ENCODE measurements at regions not wholly inside any gene's neighbourhood (a gene's known extent, or its start where the extent isn't known, plus 50 kb on each side); places are given as distances from the start of the nearest gene placed in this dataset.

- DNase-seq, result no peak
- H3K36me3 Mint-ChIP-seq (ENCODE audit: unreplicated experiment), result no peaks in the 10 kb centered on the region
- no peak overlapping the region for H3K4me3 Mint-ChIP-seq (ENCODE audit: unreplicated experiment)
- no peaks in the 10 kb centered on the region for H3K27me3 Mint-ChIP-seq (ENCODE audit: unreplicated experiment)
- TF ChIP-seq, protein P1, sequence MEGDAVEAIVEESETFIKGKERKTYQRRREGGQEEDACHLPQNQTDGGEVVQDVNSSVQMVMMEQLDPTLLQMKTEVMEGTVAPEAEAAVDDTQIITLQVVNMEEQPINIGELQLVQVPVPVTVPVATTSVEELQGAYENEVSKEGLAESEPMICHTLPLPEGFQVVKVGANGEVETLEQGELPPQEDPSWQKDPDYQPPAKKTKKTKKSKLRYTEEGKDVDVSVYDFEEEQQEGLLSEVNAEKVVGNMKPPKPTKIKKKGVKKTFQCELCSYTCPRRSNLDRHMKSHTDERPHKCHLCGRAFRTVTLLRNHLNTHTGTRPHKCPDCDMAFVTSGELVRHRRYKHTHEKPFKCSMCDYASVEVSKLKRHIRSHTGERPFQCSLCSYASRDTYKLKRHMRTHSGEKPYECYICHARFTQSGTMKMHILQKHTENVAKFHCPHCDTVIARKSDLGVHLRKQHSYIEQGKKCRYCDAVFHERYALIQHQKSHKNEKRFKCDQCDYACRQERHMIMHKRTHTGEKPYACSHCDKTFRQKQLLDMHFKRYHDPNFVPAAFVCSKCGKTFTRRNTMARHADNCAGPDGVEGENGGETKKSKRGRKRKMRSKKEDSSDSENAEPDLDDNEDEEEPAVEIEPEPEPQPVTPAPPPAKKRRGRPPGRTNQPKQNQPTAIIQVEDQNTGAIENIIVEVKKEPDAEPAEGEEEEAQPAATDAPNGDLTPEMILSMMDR (IDR thresholded peaks at IDR 0.05; ENCODE audit: partially characterized antibody, unreplicated experiment), result peak; percentile 48
- no peak overlapping the region for H3K27ac Mint-ChIP-seq (ENCODE audit: unreplicated experiment)
- no peaks in the 10 kb centered on the region for H3K4me1 Mint-ChIP-seq (ENCODE audit: low read depth, unreplicated experiment)
- H3K9me3 Mint-ChIP-seq (ENCODE audit: unreplicated experiment), result no peaks in the 10 kb centered on the region
Observed at GRCh38 chr1:117284399-117285215, 73.9 kb upstream of the VTCN1 start.

- Mint-ChIP-seq H3K27me3 (ENCODE audit: unreplicated experiment) (no peaks in the 10 kb centered on the region), H3K4me3 (ENCODE audit: unreplicated experiment) (no peak overlapping the region), H3K27ac (ENCODE audit: unreplicated experiment) (no peak overlapping the region), H3K4me1 (ENCODE audit: low read depth, unreplicated experiment) (no peaks in the 10 kb centered on the region), H3K36me3 (ENCODE audit: unreplicated experiment) (no peaks in the 10 kb centered on the region), H3K9me3 (ENCODE audit: unreplicated experiment) (no peaks in the 10 kb centered on the region)
- DNase-seq, result no peak
- TF ChIP-seq, protein P1 (IDR thresholded peaks at IDR 0.05; ENCODE audit: partially characterized antibody, unreplicated experiment), result no peak
Observed at GRCh38 chr1:117278531-117278930, 67.8 kb upstream of the VTCN1 start.

- Mint-ChIP-seq H3K27ac (ENCODE audit: unreplicated experiment) (no peak overlapping the region), H3K9me3 (ENCODE audit: unreplicated experiment) (no peaks in the 10 kb centered on the region), H3K36me3 (ENCODE audit: unreplicated experiment) (no peaks in the 10 kb centered on the region), H3K27me3 (ENCODE audit: unreplicated experiment) (no peaks in the 10 kb centered on the region), H3K4me3 (ENCODE audit: unreplicated experiment) (no peak overlapping the region), H3K4me1 (ENCODE audit: low read depth, unreplicated experiment) (no peaks in the 10 kb centered on the region)
- no peak for DNase-seq
- TF ChIP-seq, protein P1 (IDR thresholded peaks at IDR 0.05; ENCODE audit: partially characterized antibody, unreplicated experiment), result no peak
Observed at GRCh38 chr1:117275055-117275454, 64.3 kb upstream of the VTCN1 start.

- Mint-ChIP-seq H3K27ac (ENCODE audit: unreplicated experiment) (no peak overlapping the region), H3K36me3 (ENCODE audit: unreplicated experiment) (no peaks in the 10 kb centered on the region), H3K9me3 (ENCODE audit: unreplicated experiment) (no peaks in the 10 kb centered on the region), H3K4me1 (ENCODE audit: low read depth, unreplicated experiment) (no peaks in the 10 kb centered on the region), H3K4me3 (ENCODE audit: unreplicated experiment) (no peak overlapping the region), H3K27me3 (ENCODE audit: unreplicated experiment) (no peaks in the 10 kb centered on the region)
- TF ChIP-seq, protein P1 (IDR thresholded peaks at IDR 0.05; ENCODE audit: partially characterized antibody, unreplicated experiment), result no peak
- no peak for DNase-seq
Observed at GRCh38 chr1:117271959-117272358, 61.2 kb upstream of the VTCN1 start.

DNA sequence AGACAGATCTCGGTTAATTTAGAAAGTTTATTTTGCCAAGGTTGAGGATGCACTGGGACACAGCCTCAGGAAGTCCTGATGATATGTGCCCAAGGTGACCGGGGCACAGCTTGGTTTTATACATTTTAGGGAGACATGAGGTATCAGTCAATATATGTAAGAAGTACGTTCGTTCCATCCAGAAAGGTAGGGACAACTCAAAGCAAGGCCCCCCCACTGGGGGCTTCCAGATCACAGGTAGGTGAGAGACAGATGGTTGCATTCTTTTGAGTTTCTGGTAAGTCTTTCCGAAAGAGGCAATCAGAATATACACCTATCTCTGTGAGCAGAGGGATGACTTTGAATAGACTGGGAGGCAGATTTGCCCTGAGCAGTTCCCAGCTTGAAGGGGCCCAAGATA lies 60.4 kb upstream of the VTCN1 start:
- H3K4me1 Mint-ChIP-seq (ENCODE audit: low read depth, unreplicated experiment), result no peaks in the 10 kb centered on the region
- TF ChIP-seq, protein P1 (IDR thresholded peaks at IDR 0.05; ENCODE audit: partially characterized antibody, unreplicated experiment), result no peak
- H3K9me3 Mint-ChIP-seq (ENCODE audit: unreplicated experiment), result no peaks in the 10 kb centered on the region
- no peak overlapping the region for H3K4me3 Mint-ChIP-seq (ENCODE audit: unreplicated experiment)
- no peak overlapping the region for H3K27ac Mint-ChIP-seq (ENCODE audit: unreplicated experiment)
- H3K27me3 Mint-ChIP-seq (ENCODE audit: unreplicated experiment), result no peaks in the 10 kb centered on the region
- DNase-seq, result no peak
- H3K36me3 Mint-ChIP-seq (ENCODE audit: unreplicated experiment), result no peaks in the 10 kb centered on the region

Data from glutamatergic neuron (in vitro differentiated cells).